ENCODE measurements at regions not wholly inside any gene's neighbourhood (a gene's known extent, or its start where the extent isn't known, plus 50 kb on each side); places are given as distances from the start of the nearest gene placed in this dataset.
"Not testable (repeated sequence)": the region's sequence is repeated elsewhere in the genome, so short reads cannot be mapped to it uniquely, and the experiment has no call there.

- TF ChIP-seq CTCF, POLR2A (IDR thresholded peaks at IDR 0.05): not testable (repeated sequence)
These were observed 108.1 kb upstream of the TMEM132E start for GRCh38 chr17:34471278-34471677.

Data from prostate gland (tissue), 2 donors.